HEK293 (cell line): ENCODE measurements at regions not wholly inside any gene's neighbourhood (a gene's known extent, or its start where the extent isn't known, plus 50 kb on each side); places are given as distances from the start of the nearest gene placed in this dataset.

Experiments
- CTCF ChIA-PET: fragments of 350-600 bp; formaldehyde crosslinking; extraction: SDS; loops from one replicate; lab custom pipeline; 2021; ENCODE audit warnings: antibody characterized with exemption; lab: Yijun Ruan, JAX
- POLR2A ChIA-PET: fragments of 300-600 bp; formaldehyde crosslinking; extraction: SDS; loops from one replicate; lab custom pipeline; 2020; ENCODE audit warnings: antibody characterized with exemption, inconsistent platforms; lab: Yijun Ruan, JAX
- H3K27ac ChIP-seq: fragments of 200-500 bp; sonication (Bioruptor generic); 2 replicates; pipeline ENCODE4 v1.5.1; 2014; ENCODE audit warnings: low read depth, low read length, control low read depth, inconsistent platforms; ENCODE audit errors: extremely low read depth
- H3K36me3 ChIP-seq, 2 experiments: fragments of 200-500 bp in 1 of 2; sonication (Bioruptor generic) in 1 of 2; 1 replicate in 1 of 2; 2 replicates in 1 of 2; pipeline ENCODE4 v1.5.1; 2014 to 2017; ENCODE audit warnings: inconsistent platforms in 2 of 2, low read length in 2 of 2; ENCODE audit not compliant: control insufficient read depth in 2 of 2, insufficient read depth in 1 of 2
- H3K4me1 ChIP-seq: fragments of 200-500 bp; sonication (Bioruptor generic); 2 replicates; pipeline ENCODE4 v1.5.1; 2014; ENCODE audit warnings: mild to moderate bottlenecking, low read length, inconsistent platforms; ENCODE audit not compliant: control insufficient read depth, insufficient read depth
- H3K4me3 ChIP-seq: 2 replicates; pipeline ENCODE4 v1.5.1; 2011; ENCODE audit warnings: low read depth, mild to moderate bottlenecking, control low read depth, low read length, moderate library complexity
- H3K9me3 ChIP-seq: fragments of 200-500 bp; sonication (Bioruptor generic); 2 replicates; pipeline ENCODE4 v1.5.1; 2014; ENCODE audit warnings: low read depth, low read length, inconsistent platforms; ENCODE audit not compliant: control insufficient read depth, insufficient read depth
- EGR2 ChIP-seq: fragments of 450-650 bp; formaldehyde crosslinking; IDR thresholded peaks from 2 replicates; pipeline ENCODE4 v1.5.1; 2016; ENCODE audit warnings: low read depth, missing biosample characterization, missing genetic modification characterization
- FEZF1 ChIP-seq: fragments of 450-650 bp; formaldehyde crosslinking; IDR thresholded peaks from 2 replicates; pipeline ENCODE4 v1.5.1; 2016; ENCODE audit warnings: missing biosample characterization, missing genetic modification characterization
- HIC1 ChIP-seq: fragments of 450-650 bp; formaldehyde crosslinking; IDR thresholded peaks from 2 replicates; pipeline ENCODE4 v1.5.1; 2016; ENCODE audit warnings: missing biosample characterization, missing genetic modification characterization
- TRIM28 ChIP-seq: IDR thresholded peaks from 2 replicates; pipeline ENCODE4 v1.6.1; 2011; ENCODE audit warnings: low read length, control low read depth, borderline replicate concordance
- ZBTB1 ChIP-seq: fragments of 450-650 bp; formaldehyde crosslinking; IDR thresholded peaks from 2 replicates; pipeline ENCODE4 v1.5.1; 2016; ENCODE audit warnings: missing biosample characterization, missing genetic modification characterization
- ZBTB26 ChIP-seq: fragments of 450-650 bp; formaldehyde crosslinking; optimal IDR thresholded peaks from 2 replicates; pipeline ENCODE3; 2016; ENCODE audit warnings: missing biosample characterization, mild to moderate bottlenecking, missing genetic modification characterization
- ZBTB49 ChIP-seq: fragments of 450-650 bp; formaldehyde crosslinking; IDR thresholded peaks from 2 replicates; pipeline ENCODE4 v1.5.1; 2016; ENCODE audit warnings: missing biosample characterization, missing genetic modification characterization, low read depth
- ZNF155 ChIP-seq: fragments of 450-650 bp; formaldehyde crosslinking; IDR thresholded peaks from 2 replicates; pipeline ENCODE4 v1.5.1; 2016; ENCODE audit warnings: missing biosample characterization, missing genetic modification characterization
- ZNF239 ChIP-seq: fragments of 450-650 bp; formaldehyde crosslinking; IDR thresholded peaks from 2 replicates; pipeline ENCODE4 v1.5.1; 2016; ENCODE audit warnings: missing biosample characterization, missing genetic modification characterization
- ZNF24 ChIP-seq: fragments of 450-650 bp; formaldehyde crosslinking; IDR thresholded peaks from 2 replicates; pipeline ENCODE4 v1.5.1; 2016; ENCODE audit warnings: missing biosample characterization, missing genetic modification characterization
- ZNF280D ChIP-seq: fragments of 450-650 bp; formaldehyde crosslinking; IDR thresholded peaks from 2 replicates; pipeline ENCODE4 v1.5.1; 2016; ENCODE audit warnings: missing biosample characterization, missing genetic modification characterization
- ZNF404 ChIP-seq: fragments of 450-650 bp; formaldehyde crosslinking; IDR thresholded peaks from 2 replicates; pipeline ENCODE4 v1.5.1; 2017; ENCODE audit warnings: missing biosample characterization, missing genetic modification characterization
- ZNF558 ChIP-seq: fragments of 450-650 bp; formaldehyde crosslinking; IDR thresholded peaks from 2 replicates; pipeline ENCODE4 v1.5.1; 2016; ENCODE audit warnings: missing biosample characterization, missing genetic modification characterization
- ZNF596 ChIP-seq: fragments of 450-650 bp; IDR thresholded peaks from 2 replicates; pipeline ENCODE4 v1.5.0; 2018; ENCODE audit warnings: missing biosample characterization, mild to moderate bottlenecking, missing genetic modification characterization, moderate library complexity
- ZNF624 ChIP-seq: fragments of 450-650 bp; formaldehyde crosslinking; IDR thresholded peaks from 2 replicates; pipeline ENCODE4 v1.5.1; 2017; ENCODE audit warnings: missing biosample characterization, missing genetic modification characterization

GRCh38 chr12:98274430-98275130, 240.8 kb upstream of the TMPO start (continued):
- TF ChIP-seq ZBTB49 (tag by site-specific recombination), result no peak
- no peak for TF ChIP-seq ZNF239 (tag by site-specific recombination)
- no peak for TF ChIP-seq ZNF558 (tag by site-specific recombination)
- TF ChIP-seq, all 188 proteins: peak for 0

- no peak for TF ChIP-seq FEZF1
- TF ChIP-seq EGR2 (tag by site-specific recombination), result no peak
- TF ChIP-seq HIC1 (tag by site-specific recombination), result no peak
- TF ChIP-seq, all 188 proteins: peak for 0
- Histone ChIP-seq H3K36me3 (no peaks in the 10 kb centered on the region), H3K4me3 (no peak overlapping the region), H3K4me1 (no peaks in the 10 kb centered on the region), H3K9me3 (no peaks in the 10 kb centered on the region), H3K27ac (no peak overlapping the region)
- CTCF ChIA-PET, result no interaction called here
- POLR2A ChIA-PET, result no interaction called here
Measured at GRCh38 chr12:98275131-98275475, 240.3 kb upstream of the TMPO start.

GRCh38 chr12:98280152-98280551, 235.2 kb upstream of the TMPO start:
- TF ChIP-seq ZBTB1 (tag by site-specific recombination) (no peak), ZBTB49 (tag by site-specific recombination) (no peak), ZNF280D (tag by site-specific recombination) (no peak), ZNF24 (tag by site-specific recombination) (no peak), ZNF404 (tag by site-specific recombination) (no peak), ZNF624 (tag by site-specific recombination) (no peak), ZNF155 (tag by site-specific recombination) (no peak), ZNF596 (tag by site-specific recombination) (no peak), TRIM28 (no peak), FEZF1 (no peak), ZBTB26 (tag by site-specific recombination) (no peak)
- H3K4me1 ChIP-seq, result no peaks in the 10 kb centered on the region
- no peaks in the 10 kb centered on the region for H3K9me3 ChIP-seq
- ChIA-PET POLR2A (no interaction called here), CTCF (interaction anchor here (1.0 kb wide), 1 partner anchor 8 kb away, joined by 3 read pairs; no protein-coding TSS in a partner anchor)
- no peak overlapping the region for H3K4me3 ChIP-seq
- no peak overlapping the region for H3K27ac ChIP-seq
- H3K36me3 ChIP-seq, result no peaks in the 10 kb centered on the region
